C4-2B (cell line): ENCODE measurements at regions not wholly inside any gene's neighbourhood (a gene's known extent, or its start where the extent isn't known, plus 50 kb on each side); places are given as distances from the start of the nearest gene placed in this dataset.

ENCODE experiments used
- ZFX ChIP-seq: fragments of 450-650 bp; IDR thresholded peaks from 2 replicates; pipeline ENCODE4 v1.6.1; 2017
- TF ChIP-seq, protein P1 (sequence below): fragments of 450-650 bp; conservative IDR thresholded peaks from 2 replicates; pipeline ENCODE4 v1.5.1; 2017; ENCODE audit warnings: mild to moderate bottlenecking

DNA sequence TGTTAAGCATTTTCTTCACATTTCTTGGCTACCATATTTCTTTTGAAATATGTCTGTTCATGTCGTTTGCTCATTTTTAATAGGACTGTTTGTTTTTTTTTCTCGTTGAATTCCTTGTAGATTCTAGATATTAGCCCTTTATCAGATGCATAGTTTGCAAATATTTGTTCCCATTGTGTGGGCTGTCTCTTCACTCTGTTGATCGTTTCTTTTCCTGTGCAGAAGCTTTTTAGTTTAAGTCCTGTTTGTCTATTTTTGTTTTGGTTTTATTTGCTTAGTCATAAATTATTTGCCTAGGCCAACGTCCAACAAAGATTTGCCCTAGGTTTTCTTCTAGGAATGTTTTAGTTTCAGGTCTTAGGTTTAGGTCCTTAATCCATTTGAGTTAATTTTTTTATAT, 1494.7 kb downstream of the SUCLG1 start:
- TF ChIP-seq, protein P1, sequence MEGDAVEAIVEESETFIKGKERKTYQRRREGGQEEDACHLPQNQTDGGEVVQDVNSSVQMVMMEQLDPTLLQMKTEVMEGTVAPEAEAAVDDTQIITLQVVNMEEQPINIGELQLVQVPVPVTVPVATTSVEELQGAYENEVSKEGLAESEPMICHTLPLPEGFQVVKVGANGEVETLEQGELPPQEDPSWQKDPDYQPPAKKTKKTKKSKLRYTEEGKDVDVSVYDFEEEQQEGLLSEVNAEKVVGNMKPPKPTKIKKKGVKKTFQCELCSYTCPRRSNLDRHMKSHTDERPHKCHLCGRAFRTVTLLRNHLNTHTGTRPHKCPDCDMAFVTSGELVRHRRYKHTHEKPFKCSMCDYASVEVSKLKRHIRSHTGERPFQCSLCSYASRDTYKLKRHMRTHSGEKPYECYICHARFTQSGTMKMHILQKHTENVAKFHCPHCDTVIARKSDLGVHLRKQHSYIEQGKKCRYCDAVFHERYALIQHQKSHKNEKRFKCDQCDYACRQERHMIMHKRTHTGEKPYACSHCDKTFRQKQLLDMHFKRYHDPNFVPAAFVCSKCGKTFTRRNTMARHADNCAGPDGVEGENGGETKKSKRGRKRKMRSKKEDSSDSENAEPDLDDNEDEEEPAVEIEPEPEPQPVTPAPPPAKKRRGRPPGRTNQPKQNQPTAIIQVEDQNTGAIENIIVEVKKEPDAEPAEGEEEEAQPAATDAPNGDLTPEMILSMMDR: no peak
- no peak for TF ChIP-seq ZFX
